Ishikawa (cell line): ENCODE measurements at regions not wholly inside any gene's neighbourhood (a gene's known extent, or its start where the extent isn't known, plus 50 kb on each side); places are given as distances from the start of the nearest gene placed in this dataset.

Experiments used
- EP300 ChIP-seq: IDR thresholded peaks from 2 replicates; pipeline ENCODE4 v1.6.1; 2012; ENCODE audit warnings: borderline replicate concordance
- TCF12 ChIP-seq: IDR thresholded peaks from 2 replicates; pipeline ENCODE4 v1.6.1; 2012; ENCODE audit warnings: low read depth

DNA sequence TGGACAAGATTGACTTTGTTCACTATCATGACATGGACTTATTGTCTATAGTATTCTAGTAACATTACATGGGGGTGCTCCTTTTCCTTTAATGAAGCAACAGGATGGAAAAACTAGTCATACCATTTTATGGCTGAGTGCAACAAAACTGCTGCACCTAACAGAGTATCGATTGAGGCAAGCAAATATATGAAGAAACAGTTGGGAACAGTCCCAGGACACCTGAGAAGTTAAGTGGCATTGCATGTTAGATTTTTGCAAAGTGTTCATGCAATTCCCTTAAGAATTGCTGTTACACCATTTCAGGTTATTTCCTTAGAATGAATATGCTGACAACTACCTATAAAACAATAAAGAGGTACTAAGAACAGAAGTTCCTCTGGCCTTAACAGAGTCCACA is 541.5 kb upstream of the ANO3 start:
- TF ChIP-seq TCF12 (no peak), EP300 (no peak)
